ENCODE measurements at regions not wholly inside any gene's neighbourhood (a gene's known extent, or its start where the extent isn't known, plus 50 kb on each side); places are given as distances from the start of the nearest gene placed in this dataset.

DNA sequence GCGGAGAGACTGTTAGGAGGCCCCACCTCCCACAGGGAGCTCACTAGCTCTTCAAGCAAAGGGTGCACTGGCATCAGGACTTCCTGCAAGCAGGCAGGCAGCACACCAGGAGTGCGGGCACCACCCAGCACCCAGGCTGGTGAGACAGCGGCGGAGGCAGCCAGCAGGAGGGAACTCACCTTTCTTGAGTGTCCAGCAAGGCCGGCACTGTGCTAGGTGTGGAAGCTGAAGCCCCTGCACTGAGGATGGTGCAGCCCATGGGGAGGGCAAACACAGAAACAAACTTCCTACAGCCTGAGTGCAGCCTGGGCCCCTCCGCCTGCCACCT is 100.7 kb upstream of the ID2 start:
- no peak for DNase-seq

DNA sequence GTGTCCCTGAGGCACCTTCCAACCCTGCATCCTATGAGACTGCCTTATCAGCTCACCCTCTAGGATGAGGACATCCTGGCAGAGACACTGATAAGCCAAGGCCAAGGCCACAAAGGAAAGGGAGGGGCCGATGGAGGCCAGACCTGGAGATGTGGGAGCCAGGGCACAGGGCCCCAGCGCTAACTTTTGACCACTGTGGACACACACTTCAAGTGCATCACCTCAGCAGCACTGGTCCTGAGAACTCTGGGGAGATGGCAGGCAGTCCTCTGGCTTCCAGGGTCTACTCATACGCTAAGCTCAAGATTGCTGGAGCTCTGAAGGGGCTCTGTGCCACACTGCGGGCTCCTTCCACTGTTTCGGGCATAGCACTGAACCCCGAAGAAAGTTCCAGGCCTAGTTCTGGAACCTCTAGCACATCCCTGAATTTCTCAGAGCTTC is 100.2 kb upstream of the ID2 start:
- no peak for DNase-seq

DNA sequence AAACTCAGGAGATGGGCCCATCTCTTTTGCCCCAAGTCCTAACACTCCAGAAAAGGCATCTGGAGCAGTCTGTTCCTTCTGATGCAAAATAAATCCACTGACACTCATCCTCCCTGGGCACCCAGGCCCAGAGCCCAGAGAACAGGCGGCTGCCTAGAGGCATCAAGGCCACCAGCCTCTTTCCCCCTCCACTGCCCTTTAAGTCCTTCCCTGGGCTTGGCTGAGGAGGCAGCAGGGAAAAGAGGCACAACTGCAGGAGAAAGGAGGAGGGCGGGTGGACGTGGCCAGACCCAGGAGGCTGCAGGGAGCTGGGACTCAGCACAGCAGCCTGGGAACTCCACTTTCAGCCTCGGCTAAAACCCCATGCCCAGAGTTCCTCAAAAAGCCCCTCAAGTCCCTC is 99.7 kb upstream of the ID2 start:
- DNase-seq, result peak in 1 of 4 experiments; percentile 21

DNA sequence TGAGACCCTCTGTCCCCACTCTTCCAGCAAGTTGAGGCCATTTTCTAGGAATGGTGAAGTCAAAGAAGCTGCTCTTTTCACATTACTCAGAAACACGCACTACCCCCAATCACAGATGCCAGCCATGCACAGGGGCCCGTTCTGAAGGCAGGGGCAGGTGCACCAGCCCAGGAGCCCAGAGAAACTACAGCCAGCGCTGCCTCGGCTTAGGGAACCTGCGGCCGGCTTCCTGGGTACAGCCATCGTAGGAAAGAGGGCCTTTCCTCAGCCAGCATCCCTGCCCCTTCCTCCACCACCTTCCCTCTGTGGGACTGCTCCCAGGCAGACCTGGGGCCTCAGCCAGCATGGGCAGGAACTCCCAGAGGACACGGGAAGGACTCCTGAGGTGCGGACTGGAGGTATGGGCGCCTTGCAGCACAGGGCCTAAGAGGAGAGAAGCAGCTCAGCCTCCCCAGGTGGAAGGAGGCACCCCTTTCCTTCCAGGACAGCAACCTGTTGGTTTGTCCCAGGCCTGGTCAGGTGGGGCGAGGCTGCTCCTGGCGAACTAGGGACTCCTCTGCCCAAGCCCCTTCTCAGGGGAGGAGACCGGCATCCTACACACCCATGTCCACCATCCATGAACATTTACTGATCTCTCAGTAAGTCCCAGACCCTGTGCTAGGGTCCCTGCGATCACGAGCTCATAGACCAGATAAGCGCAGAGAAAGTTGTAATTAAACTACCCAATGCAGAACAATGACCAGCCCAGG is 99.0 kb upstream of the ID2 start:
- no peak for DNase-seq

DNA sequence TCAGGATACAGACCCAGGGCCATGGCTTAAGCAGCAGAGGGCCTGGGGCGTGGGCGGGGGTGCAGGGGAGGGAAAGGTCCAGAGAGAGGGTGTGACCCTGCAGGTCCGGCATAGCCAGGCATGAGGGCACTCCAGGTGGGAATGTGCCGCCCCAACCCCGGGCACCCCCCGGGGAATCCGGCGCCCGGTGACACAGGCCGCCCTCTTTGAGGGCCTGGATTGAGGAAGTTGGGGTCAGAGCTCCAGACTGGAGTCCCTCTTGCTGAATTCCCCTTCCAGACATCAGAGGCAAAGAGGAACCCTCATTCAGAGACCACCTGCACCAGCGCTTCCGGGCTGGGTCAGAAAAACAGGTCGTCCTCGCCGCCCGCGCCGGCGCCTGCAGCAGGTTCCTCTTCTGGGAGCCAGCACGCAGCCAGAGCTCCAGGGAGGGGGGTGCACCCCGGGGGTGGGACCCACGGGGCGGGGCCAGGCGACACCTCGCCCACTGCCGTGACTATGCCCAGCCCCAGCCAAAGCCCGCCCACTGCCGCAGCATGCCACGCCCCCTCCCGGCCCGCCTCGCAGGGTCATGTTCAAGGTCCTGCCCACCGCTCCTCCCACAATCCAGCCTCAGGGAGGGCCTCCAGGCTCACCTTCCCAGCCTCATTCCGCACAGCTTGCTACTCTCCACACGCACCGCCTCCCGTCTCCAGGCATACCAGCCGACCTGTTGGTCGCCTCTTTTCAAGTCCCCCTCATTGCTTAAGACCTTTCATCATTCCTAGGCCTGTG is 98.3 kb upstream of the ID2 start:
- DNase-seq, result peak; percentile 96 to 98 (median 98)

DNA sequence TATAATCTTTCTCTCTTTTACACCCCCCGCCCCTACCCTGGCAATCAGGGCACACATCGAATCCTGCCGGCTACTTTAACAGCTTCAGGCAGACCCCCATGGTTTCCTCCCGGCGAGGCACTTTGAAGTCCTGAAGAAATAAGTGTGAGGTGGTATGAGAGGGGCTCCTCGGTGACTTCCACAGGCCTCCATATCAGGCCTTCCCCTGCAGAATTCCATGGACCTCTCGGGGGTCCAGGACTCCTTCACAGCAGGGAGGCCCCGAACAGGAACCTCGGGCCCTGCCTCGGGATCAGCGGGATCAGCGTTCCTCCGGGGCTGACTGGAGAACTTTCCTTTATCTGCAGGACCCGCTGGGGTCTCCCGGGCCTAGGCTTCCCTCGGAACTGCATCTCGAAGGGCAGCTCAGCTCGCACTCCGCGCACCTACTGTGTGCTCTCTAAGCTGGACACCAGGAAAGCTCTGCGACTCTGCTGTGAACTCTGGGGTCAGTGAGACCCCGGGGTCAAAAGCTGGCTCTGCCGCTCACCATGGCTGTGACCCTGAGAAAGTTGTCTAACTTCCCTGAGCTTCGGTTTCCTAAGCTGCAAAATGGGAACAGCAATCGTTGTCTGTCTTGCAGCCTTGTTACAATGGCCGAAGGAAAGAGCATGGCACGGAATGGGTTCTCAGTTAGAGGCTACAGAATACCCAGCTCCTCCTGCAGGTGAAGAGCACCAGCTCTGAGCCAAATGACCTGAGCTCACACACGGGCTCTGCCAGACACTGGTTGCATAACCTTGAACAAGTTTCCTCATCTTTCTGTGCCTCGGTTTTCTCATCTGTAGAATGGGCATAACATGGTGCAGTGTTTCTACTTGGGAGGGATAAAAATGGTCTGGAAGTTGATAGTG is 97.4 kb upstream of the ID2 start:
- DNase-seq, result no peak

DNA sequence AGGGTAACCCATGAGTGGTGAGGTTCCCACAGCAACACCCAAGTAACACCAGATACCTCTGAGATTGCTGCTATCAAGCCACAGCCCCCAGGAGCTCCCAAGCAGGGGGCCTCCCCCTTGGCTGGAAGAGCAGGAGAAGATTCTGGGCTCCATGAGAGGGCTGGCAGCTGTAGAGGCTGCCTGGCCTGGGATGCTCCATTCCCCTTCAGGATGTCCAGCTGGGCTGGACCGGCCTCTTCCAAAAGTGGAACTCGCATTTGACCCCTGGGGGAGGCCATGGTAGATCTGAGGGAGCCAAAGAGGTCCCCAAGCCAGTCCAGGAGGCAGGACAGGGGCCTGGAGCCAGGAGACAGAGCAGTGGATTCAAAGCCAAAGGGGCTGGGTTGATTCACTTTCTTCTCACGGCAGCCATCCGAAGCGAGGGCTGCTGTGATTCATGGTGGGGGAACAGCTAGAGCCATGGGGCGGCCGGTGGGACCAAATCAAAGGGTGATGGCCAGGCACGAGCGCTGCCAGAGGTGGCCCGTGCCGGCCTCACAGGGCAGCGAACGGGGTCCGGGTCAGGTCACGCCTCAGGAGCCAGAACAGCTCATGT is 95.3 kb upstream of the ID2 start:
- DNase-seq, result no peak

DNA sequence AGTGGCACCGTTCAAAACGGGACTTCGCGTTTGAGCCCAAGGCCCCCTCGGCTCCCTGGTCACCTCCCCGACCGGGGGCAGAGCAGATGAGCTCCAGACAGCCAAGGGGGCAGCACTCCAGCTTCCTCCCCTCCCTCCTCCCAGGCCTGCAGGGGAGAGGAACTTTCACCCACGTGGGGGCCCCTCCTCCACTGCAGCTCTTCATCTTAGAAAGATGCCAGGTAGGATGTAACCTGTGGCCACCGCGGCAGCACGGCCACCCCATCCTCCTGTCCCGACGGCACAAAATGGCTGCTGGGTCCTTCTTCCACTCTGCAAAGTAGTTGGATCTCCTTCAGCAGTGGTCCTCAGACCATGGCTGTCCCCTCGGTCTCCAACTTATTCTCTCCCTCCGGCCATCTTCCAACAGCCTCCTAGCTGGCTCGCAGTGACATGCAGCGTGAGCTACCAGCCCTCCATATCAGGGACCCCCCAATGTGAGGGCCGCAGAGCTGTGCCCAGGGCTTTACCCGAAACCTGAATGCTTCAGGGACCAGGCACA is 94.5 kb upstream of the ID2 start:
- no peak for DNase-seq

DNA sequence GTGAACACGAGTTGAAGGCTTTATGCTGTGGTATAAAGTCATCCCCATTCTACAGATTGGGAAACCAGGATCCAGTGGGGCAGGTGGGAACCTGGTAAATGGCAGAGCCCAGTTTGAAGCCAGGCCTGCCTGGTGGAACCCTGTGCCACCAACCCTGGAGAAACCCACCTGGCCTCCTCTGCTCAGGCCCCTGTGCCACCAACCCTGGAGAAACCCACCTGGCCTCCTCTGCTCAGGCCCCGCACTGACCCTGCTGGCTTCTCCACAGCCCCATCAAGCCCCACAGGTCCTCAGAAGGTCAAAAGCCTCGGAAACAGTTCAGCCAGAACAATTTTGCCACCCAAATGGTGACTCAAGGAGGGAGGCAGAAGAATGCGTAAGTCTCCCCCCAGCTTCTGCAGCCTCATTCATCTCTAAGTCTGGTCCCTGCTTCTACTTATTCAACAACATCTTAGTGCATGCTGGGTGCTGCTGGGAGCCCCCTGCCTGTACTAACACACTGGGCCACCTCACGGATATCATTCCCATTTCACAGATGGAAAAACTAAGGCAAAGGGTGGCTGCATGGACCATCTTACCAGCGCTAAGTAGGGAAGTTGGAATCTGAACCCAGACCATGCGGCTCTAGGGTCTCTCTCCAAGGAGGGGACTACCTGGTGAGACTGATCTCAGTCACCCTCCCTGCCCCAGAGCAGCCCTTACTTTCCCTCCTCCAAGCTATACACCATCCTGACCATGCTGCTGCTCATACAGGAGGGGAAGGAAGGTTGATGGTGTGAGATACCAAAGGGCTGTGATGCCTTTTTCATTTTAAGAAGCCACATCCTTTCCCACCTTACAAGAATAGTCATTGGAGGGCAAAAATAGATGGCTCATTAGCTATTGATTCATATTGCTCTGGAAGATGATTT is 93.7 kb upstream of the ID2 start:
- no peak for DNase-seq

DNA sequence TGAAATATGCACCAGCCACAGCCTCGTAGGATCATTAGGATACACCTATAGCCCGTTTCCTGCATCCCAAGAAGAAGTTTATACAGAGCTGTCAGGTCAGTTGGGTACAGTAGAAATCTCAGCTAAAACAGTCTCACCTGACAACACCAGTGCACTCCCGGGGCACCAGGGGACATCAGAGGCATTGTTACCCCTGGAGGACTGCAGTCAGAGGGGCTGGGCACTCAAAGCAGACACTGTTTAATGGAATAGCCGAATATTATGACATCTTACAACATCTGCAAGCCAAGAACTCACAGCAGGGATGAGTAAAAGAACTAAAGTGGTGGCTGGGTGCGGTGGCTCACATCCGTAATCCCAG is 93.0 kb upstream of the ID2 start:
- DNase-seq, result no peak

DNA sequence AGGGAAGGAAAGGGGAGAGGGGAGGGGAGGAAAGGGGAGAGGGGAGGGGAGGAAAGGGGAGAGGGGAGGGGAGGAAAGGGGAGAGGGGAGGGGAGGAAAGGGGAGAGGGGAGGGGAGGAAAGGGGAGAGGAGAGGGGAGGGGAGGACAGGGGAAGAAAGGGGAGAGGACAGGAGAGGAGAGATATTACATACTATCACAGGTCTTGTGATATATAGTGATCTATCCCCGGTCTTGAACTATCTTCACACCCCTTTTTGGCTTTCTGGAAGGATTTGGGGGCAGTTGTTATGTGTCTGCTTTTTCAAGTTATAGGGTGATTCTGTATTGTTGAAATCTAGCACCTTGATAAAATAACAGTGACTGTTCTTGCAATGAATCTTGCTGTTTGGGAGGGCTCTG is 92.1 kb upstream of the ID2 start:
- no peak for DNase-seq

DNA sequence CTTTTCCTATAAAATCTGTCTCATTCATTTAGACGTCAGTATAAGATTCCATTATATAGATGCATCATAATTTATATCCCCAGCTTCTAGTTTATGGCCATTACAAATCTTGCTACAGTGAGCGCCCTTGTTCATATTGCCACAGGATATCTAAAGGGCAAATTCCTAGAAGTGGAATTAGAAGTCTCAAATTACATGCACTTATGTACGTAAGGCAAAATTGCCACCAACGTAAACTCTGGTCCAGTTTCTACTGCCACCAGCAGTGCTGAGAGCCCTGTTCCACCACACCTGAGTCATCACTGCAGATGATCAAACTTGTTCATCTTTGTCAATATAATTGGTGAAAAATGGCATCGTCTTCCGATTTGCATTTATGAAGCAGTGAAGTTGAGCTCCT is 90.9 kb upstream of the ID2 start:
- no peak for DNase-seq

DNA sequence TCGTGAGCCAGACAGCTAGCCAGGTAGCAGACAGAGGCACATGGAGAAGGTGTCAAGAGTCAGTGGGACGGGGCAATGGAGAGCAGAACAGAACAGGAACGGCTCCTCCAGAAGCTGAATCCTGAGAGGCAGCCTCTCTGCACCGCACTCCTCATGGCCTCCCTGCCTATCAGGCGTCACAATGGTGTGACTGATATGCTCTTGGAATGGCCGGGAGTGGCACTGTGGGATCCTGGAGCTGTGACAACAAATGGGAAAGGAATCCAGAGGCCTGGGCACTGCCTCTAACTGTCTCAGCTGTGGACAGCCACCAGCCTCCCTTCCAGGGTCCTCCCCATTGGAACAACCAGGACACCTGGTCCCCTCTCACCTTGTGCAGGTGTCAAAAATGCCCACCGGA is 89.1 kb upstream of the ID2 start:
- DNase-seq, result no peak

DNA sequence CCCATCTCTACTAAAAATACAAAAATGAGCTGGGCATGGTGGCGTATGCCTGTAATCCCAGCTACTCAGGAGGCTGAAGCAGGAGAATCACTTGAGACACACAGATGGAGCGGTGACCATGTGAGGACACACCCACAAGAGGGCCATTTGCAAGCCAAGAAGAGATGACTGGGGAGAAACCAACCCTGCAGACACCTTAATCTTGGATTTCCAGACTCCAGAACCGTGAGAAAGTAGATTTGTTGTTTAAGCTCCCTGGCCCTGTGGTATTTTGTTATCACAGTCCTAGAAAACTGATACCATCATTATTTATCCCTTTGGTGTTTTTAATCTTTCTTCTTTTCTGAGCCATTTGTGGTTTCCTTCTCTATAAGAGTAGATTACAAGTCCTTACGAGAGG is 88.6 kb upstream of the ID2 start:
- DNase-seq, result no peak

DNA sequence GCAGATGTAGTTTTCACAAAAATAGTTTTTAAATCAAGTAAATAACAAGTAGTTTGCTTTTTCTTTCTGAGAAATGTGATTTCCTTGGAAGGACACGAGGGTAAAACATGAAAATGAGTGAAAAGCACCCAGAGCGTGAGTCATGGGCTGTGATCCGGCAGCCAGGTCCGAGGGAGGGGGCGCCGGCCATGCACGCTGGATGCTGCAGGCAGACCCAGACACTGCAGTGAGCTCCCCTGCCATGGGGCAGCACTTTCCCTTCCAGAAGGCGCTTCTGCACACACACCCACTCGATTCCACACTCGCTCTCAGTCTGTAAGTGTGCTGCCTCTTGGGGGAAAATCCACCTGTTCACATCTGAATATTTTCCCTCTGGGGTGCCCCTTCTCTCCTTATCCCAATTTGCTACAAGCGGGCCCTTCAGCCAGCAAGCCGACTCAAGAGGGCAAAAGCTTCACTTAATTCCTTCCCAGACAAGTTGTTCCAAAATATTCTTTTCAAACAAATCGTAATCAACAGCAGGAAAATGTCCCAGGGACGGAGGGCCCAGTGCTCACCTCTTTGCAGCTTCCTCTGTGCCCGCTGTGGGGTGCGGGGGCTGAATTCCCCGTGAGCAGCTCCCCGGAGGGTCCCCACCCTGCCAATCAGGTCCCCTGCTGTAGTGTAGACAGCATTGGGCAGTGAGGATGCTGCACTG is 87.0 kb upstream of the ID2 start:
- DNase-seq, result no peak

DNA sequence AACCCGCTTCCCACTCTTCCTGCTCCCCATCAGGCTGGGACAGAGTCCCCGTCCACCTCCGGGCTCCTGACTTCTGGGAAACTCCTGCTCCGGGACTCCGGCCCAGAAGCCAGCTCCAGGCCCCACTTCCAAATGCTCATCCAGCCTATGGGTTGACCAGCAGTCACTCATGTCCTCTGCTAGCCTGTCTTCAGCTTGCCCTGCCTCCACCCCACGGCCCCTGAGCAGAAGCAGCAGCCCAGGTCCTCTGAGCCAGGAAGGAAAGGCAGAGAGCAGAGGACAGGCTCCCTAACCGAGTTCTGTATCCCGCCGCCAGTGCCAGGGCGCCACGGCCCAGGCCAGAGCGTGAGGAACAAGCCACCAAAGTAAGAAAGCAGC is 86.4 kb upstream of the ID2 start:
- no peak for DNase-seq

DNA sequence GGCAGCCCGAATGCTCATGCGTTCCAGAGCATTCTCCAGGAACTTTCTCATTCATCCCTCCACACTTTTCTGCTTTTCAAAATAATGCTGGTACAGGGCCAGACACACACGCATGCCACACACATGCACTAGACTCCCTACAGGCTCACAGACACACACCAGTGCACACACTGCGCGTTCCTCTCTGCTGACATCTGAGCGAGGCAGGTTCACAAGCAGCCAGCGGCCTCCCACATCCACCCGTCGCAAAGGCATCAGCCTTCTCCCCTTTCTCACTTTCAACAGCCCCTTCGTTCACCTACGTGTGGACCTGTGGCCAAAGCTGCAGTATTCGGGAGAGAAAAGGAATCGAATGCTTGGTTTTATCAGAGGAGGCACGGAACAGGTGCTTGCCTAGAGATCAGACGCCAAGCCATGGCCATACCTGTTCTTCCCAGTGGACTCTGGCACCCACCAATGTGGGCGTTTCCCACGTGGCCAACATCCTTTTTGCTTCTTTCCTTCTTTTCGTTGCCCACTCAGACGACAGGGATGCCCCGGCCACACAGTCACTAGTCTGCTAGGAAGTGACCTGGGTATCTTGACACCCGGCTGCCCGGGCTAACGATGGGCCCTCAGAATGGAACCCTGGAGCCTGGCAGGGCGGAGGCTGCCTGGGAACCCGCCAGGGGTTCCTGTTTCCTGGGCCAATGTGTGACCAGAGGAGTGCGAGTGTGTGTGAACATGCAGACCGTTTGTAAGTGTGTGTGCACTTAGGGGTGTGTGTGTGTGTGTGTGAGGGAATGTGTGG is 85.8 kb upstream of the ID2 start:
- DNase-seq, result peak in 2 of 4 experiments; percentile 27 to 29

DNA sequence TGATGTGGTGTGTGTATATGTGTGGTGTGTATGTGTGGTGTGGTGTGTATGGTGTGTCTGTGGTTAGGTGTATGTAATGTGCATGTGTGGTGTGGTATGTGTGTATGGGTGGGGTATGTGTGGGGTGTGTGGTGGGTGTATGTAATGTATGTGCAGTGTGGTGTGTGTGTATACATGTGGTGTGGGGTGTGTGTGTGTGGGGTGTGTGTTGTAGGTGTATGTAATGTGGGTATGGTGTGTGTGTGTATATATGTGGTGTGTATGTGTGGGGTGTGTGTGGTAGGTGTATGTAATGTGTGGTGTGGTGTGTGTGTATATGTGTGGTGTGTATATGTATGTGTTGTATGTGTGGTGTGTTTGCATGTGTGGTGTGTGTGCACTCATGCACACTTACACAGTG is 84.8 kb upstream of the ID2 start:
- DNase-seq, result no peak

DNA sequence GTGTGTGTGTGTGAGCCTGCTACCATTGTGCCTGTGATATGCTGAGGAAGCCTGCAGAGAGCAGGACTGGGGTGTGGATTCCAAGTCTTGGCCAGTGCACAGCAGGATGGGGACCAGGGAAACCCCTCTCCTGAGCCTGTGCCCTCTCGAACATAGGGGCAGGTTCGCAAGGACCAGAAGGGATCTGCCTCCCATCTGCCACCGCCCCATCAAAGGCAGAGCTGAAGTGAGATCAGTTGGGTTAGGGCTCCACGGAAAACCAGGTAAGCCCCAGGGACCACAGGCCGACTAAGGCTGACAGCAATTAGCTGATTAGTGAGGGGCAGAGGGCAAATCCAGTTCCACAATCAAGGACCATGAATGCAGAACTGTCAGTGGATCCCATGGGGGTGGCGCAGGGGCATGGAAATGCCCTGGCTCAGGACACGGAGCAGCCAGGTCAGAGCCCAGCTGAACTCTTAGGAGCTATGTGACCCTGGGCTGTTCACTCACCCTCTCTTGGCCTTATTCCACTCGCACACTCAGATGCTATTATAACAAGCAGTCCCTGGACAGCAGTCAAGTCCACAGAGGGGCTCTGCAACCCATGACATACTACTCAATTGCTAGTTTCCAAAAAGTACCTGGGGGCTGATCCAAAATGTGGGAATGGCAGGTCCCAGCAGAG is 84.2 kb upstream of the ID2 start:
- no peak for DNase-seq

Measured in suppressor macrophage (primary cell).